GM18907 (cell line): ENCODE measurements at regions not wholly inside any gene's neighbourhood (a gene's known extent, or its start where the extent isn't known, plus 50 kb on each side); places are given as distances from the start of the nearest gene placed in this dataset.
A peak's percentile ranks its signal among the peaks of the same experiment; 100 is the strongest.

Experiments used
- ATAC-seq: cut with Tn5 transposase; IDR thresholded peaks from one replicate; pipeline ENCODE4 v1.9.1; 2021; ENCODE audit warnings: mild to moderate bottlenecking, moderate library complexity; ENCODE audit not compliant: unreplicated experiment

DNA sequence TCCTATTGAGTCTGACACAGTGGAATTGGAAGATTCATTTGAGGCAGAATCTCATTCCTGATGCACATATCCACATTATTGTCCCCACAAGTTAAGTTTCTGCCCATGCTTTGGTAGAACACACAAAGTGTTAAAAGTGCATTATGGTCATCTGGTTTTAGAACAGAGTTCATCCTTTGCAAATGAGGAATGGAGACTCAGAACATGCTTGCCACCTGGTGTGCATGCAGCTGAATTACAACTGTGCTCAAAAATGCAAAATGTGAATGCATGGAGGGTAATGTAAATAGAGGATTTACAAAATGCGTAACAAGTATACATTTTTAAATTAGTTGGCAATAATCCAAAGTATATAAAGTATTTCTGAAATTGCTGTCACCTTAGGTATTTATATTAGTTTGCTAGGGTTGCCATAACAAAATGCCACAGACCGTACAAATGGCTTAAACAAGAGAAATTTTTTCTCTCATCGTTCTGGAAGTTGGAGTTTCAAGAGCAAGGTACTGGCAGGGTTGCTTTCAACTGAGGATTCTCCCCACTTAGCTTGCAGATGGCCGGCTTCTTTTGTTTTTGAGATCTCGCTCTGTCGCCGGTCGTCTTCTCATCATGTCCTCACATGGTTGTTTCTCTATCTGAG, 671.1 kb downstream of the TAF11L14 start:
- peak; percentile 83 for ATAC-seq

DNA sequence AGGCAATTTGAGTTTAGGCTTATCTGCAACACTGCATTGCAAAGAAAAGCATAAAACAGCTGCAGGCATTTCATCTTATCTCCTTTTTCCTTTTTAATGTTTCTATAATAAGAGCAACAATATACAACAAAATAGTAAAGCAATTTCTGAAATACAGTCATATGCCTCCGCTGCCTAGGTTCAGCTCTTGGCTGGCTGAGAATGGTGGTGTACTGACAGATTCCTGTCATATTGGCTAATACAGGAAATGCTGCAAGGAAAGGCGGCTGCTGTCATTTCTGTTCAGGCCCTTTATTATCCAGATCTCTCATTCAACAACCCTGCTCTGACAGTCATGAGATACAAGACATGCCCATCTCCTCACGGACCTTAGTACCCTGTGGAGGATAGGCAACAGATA, 677.0 kb downstream of the TAF11L14 start:
- no peak for ATAC-seq

DNA sequence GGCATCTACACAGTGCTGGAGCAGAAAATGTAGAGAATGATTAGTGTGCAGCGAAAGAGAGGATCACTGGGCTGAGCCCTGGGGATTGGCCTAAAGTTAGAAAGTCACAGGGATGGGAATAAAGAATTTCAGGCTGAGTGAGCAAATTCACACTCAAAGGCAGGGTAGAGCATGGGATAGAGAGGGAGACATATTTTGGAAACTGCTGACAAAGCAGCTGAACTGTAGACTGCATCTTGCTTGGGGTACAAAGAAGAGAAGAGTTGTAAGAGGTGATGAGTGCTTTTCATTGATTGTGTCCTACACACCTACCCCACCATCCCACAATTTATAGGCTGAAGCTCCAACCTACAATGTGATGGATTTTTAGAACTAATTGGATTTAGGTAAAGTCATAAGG, 677.8 kb downstream of the TAF11L14 start:
- no peak for ATAC-seq

DNA sequence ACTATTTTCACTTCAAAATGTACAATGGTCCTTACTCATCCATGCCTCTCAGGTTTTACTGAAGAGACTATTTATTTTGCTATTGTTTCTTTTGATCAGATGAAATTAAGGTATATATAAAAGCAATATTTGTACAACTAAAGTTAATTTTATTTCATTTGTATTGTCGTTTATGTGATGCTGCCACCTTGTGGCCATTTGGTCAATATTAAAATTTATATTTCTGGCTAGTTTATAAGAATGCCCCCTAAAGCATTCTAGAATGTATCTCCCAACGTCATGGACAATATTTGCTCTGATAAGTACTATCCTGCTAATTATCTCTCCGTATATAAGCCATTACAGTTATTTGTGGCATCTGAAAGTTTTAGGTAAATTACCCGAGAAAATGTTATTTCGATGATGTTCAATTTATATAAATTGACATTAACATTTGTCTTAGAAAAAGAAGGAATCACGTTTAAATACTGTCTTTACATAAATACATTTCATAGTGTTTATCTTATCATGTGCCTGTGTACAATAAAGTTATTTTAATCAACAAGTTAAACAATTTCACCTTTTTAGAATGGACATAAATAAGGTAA, 680.0 kb downstream of the TAF11L14 start:
- no peak for ATAC-seq

DNA sequence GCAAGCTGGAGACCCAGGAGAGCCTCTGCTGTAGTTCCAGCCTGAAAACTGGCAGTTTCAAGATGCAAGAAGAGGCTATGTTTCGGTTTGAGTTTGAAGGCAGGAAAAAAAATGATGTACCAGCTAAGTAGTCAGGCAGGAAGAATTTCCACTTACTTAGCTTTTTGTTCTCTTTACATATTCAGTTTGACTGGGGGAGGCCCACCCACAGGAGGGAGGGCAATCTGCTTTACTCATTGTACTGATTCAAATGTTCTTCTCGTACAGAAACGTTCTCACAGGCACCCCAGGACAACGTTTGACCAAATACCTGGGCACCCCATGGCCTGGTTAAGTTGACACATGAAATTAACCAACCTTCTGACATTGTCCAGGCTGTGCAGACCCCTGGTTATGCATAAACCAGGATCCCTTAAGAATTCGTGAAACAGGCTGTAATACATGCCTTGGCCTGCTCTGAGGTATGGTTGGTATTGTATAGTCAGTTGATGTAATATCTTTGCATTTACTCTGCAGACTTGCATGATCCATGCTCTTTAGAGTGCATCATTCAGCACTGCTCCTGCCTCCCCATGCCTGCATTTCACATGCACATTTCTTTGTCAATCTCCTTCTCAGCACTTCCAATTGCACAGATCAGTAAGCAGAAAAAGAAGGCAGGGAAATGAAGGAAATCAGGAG, 687.1 kb downstream of the TAF11L14 start:
- ATAC-seq, result no peak

DNA sequence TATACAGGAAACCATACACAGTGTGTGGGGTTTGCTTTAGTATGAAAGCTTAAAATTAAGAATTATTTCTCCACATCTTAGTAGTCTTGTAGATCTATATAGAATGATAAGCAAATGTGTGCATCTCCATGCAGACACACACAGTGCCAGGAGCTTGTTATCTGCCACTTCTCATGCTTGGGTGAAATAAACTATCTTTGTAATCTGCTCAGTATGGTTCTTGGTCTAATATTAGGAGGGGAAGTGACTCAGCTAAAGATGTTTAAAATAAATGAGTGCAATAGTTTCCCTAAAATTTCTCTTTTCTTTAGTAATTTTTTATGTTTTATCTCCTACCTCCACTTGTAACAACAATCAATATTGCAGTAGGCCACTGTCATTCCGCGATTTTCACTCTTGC, 689.6 kb downstream of the TAF11L14 start:
- no peak for ATAC-seq

DNA sequence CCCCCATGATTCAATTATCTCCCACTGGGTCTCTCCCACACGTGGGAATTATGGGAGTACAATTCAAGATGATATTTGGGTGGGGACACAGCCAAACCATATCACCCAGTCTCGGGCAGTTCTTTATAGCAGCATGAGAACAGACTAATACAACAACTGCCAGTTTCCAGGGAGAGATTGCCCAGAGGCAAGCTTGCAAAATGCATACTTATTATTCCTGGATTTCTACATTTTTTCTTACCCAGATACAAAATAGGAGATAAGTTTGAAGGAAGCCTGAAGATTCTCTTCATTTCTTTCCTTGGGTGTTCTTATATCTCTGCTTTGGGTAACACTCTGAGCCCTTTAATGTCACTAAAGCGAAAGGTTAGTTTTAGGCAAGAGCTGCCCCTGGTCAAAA, 691.2 kb downstream of the TAF11L14 start:
- ATAC-seq, result no peak

DNA sequence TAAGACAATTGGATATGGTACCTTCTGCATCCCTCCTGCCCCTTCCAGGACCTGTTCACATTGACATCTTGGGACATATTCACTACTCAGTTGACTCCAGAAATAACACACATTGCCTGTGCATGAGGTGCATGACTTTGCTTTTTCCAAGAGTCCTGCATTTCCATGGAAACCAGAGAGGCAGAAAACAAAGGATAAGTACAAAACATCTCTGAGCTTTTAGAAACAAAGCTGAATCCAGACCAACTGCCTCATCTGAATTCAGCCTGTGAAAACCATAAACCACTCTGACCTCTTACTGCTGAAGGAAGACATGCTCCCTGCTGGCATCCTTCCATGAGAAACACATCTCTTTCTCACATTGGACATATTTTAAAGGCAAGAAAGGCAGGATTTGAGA, 695.1 kb downstream of the TAF11L14 start:
- no peak for ATAC-seq

DNA sequence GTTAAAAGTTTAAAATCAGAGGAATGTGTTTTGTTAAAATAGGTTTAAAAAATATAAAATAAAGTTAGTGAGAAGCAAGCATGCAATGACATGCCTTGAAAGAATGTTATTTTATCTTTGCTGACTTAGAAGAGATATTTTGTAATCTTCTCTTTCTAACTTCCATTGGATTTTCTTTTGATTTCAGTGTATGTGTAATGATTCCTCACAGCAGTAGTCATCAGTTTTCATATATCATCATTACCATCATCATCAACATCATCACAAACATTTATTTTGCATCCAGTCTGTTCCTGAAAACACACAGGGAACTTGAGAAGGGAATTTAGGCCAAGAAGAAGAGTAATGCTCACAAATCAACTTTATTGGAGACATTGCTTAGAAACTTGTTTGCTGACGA, 699.6 kb downstream of the TAF11L14 start:
- no peak for ATAC-seq

DNA sequence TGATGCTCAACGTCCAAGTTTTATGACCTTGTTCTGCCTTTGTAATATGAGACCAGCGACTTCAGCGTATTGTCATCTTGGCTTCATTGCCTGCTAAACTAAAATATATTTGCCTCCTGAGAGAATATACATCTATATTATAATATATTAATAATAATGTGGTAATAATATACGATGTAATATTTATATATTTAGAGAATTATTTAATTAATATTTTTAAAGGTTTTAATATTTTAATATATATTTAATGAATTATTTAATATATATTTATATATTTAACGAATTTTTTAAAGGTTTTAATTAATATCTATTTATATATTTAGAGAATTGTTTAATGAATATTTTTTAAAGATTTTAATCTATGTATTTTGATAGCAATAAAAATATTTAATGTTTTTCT, 700.7 kb downstream of the TAF11L14 start:
- ATAC-seq, result no peak

DNA sequence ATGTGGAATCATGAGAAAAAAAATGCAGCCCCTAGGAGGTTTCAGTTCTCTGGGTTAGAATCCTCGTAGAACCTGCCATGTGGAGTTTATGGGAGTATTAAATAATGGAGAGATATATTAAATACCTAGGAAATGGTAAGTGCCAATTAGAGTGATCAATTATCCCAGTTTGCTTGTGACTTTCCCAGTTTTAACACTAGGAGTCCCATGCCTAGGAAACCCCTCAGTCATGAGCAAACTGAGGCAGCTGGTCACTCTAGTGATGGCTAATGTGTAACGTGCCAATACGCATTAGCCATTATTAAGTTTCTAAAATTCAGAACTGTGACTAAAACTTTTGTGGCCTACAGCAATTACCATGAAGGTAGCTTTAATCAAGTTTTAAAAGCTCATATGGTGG, 720.6 kb downstream of the TAF11L14 start:
- no peak for ATAC-seq

DNA sequence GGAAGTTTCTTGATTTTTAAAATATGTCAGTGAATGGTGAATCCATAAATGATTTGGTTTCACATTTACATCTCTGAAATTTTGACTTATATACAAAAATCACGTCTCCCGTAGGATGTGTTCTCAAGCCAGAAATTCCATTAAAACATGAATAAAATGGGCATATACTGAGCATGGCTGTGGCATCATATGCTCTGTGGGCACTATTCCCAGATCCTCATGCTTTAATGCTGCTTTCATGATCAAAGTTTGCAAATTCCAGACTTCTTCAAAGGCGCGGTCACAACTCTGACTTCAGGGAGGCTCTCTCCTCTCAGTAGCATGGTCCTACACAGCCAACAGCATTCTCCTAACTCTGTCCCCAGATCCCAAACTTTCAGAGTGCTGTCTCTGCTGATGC, 723.2 kb downstream of the TAF11L14 start:
- no peak for ATAC-seq

DNA sequence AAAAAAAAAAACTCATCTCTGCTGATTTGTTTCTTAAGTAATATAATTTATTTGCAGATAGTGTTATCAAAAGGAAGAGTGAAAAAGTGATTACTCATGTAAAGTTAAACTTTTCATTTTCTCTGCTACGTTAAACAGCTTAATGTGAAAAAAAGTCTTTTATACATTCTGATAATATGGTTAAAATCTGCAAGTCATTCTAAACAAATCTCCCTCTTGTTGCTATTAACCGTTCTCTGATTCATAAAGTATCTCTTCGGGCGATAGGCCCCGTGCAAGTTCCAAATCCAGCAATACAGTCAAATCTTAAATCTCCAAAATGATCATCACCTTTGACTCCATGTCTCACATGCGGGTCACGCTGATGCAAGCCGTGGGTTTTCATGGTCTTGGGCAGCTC, 732.0 kb downstream of the TAF11L14 start:
- ATAC-seq, result no peak

DNA sequence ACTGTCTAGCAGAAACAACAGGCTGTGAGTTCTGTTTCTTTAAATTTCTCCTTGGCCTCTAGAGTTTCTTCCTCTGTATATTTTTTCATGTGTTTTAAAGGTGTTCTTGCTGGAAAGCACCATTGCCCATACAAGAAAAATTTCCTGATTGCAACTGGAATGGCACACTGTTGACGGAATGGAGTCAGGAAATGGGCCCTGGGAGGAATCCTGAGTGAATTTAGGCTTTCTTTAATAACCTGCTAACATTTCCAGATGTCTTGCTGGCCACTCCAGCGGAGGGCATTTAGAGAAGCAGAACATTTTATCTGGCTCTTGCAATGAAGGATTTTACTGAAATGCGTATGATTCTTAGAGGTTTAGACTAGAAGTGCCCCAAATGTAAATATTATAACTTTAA, 736.3 kb downstream of the TAF11L14 start:
- no peak for ATAC-seq

DNA sequence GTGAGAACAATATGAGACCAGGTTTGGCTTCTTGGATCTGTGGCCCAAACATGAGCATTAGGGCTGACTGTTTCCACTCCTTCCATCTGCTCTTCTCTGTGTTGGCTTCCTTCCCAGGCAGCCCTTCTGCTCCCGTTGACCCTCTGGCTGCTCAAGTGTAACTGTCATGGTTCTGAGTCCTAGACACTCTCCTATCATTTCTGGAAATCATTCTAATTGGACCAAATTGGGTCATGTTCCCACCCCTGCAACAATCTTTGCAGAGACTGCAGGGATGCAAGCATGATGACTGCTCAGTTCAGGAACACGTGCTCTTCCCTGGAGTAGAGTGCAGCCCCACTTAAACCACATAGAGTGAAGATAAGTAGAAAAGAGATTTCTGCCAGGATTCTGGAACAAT, 741.4 kb downstream of the TAF11L14 start:
- ATAC-seq, result no peak

DNA sequence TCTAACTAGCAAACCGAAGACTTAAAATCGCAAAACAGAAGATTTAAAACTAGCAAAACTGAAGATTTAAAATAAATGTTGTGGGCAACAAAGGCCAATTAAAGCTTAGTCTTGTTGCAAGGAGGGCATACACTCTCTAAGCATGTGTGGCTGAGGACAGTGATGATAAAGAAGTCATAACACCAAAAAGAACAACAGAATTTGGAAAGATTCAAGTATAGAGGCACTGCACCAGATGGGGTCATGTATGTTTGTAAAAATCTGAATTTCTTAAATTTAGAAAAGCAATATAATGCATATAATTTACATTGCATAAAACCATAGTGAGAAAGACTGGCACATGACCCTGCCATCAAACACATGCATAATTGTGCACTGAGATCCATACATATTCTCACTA, 743.8 kb downstream of the TAF11L14 start:
- ATAC-seq, result no peak

DNA sequence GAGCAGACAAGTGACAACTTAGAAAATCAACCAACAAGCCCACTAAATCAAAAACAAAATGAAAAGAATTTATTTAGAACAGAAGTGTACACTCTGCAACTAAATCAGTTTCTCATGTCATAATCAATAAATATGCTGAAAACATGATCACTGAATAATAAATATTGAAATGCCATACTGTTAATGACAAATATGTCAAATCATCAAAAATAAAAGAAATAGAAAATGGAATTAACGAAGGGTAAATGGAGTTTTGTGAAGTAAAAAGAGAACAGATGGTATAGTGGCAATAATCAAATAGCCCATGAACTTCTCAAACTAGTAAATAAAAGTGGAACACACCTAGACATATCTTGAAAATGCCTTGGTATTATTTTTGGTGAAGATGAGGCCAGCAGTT, 744.9 kb downstream of the TAF11L14 start:
- no peak for ATAC-seq

DNA sequence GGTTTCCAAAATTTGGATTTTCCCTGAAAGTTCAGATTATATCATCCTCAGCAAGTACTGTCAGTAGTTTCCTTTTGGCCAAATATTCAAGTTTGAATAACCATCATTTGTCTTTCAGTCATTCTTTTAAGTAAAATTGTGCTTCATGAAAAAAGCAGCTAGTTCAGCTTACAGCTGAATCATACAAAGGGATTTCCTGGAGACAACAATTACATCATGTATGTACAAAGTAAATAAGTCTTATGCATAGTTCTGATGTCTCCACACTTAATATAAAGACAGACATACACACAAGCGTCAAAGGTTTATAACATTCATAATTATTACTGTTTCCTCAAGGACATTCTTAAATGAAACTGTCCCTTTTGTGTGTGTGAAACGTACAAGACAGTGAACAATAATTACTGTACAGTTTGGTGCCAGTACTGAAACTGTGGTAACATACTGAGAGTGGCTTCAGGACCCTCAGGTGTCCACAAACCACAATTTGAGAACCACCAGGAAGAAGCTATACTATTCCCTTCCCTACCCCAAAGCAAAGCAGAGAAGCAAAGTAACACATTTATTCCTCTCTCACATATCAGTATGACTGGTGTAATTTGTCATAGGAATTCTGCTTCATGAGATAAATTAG, 746.6 kb downstream of the TAF11L14 start:
- no peak for ATAC-seq

DNA sequence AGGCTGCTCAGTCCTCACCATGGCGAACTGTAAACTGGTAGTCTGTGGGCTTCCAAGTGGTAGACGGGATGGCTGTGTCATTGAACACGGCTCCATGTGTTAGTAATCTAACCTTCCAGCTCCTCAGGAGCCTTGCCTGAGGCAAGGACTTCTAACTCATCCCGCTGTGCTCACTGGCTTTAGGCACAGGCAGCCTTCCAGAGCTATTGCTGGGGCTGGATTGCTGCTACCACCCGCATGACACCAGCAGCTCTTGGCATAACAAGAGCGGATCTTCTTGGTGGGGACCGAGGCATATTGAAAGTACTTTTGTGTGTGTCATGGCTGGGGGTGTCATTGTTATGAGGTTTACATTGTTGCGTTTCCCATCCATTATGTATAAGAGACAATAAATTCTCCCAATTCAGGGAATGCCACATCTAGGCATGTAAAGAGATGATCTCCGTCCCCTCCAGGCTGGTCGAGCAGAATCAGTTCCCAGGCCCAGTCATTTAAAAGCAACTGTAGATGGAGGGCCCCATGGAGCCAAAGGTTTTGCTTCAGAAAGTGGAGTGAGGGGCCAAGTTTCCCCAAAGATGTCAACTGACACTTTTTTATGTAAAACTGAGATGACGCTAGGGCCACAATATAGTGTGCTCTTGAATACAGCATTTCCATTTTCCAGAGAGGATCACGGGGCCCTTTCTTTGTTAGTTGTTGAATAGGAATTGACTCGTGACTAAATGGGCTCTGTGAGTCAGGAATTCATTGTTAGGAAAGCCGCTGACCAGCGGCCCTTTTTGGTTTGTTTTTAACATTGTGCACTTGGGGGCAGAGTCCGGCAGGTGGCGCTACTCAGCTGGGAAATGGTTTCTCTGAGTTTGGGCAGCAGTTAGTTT, 759.5 kb downstream of the TAF11L14 start:
- ATAC-seq, result peak; percentile 79

DNA sequence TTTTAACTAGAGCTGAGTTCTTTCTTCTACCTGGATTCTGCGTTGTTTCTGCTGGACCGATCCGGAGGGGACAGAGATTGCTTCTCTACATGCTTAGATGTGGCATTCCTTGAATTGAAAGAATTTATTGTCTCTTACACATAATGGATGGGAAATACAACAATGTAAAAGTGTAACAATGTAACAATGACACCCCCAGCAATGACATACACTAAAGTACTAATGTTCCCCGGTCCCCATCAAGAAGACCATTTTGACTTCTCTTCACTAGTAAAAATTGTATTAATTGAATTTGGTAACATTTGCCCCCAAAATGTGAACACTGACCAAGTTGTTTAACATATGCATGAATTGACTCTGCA, 760.2 kb downstream of the TAF11L14 start:
- peak; percentile 25 for ATAC-seq
